GM10266 (cell line): ENCODE measurements at regions not wholly inside any gene's neighbourhood (a gene's known extent, or its start where the extent isn't known, plus 50 kb on each side); places are given as distances from the start of the nearest gene placed in this dataset.
A peak's percentile ranks its signal among the peaks of the same experiment; 100 is the strongest.

Experiments used
- DNase-seq: peaks from one replicate; pipeline ENCODE4 v3.0.0; 2012; ENCODE audit errors: extremely low spot score
- CTCF ChIP-seq: IDR thresholded peaks from 2 replicates; pipeline ENCODE4 v1.5.1; 2012; ENCODE audit warnings: mild to moderate bottlenecking, low read depth; ENCODE audit not compliant: control insufficient read depth, insufficient read depth; ENCODE audit errors: missing control alignments

- no peak for TF ChIP-seq CTCF
- no peak for DNase-seq
These were observed 176.5 kb downstream of the ABCA8 start for GRCh38 chr17:68778726-68779125.

- no peak for DNase-seq
- no peak for TF ChIP-seq CTCF
These were observed 176.9 kb upstream of the FAM20A start for GRCh38 chr17:68777856-68778694.

GRCh38 chr17:68777243-68777855, 176.2 kb upstream of the FAM20A start:
- DNase-seq, result peak; percentile 34
- peak; percentile 60 for TF ChIP-seq CTCF

- TF ChIP-seq CTCF, result no peak
- no peak for DNase-seq
These were observed 175.3 kb upstream of the FAM20A start for GRCh38 chr17:68776451-68776850.

GRCh38 chr17:68775969-68776368, 174.8 kb upstream of the FAM20A start:
- DNase-seq, result no peak
- TF ChIP-seq CTCF, result no peak

- no peak for DNase-seq
- TF ChIP-seq CTCF, result no peak
These were observed 174.2 kb upstream of the FAM20A start for GRCh38 chr17:68775318-68775717.

GRCh38 chr17:68771867-68772515, 170.8 kb upstream of the FAM20A start:
- DNase-seq, result peak; percentile 43

More at GRCh38 chr17:68771867-68772515, 170.8 kb upstream of the FAM20A start:
- peak; percentile 66 for TF ChIP-seq CTCF
